ENCODE measurements at regions not wholly inside any gene's neighbourhood (a gene's known extent, or its start where the extent isn't known, plus 50 kb on each side); places are given as distances from the start of the nearest gene placed in this dataset.
A peak's percentile ranks its signal among the peaks of the same experiment; 100 is the strongest.
"Not testable (repeated sequence)": the region's sequence is repeated elsewhere in the genome, so short reads cannot be mapped to it uniquely, and the experiment has no call there.

DNA sequence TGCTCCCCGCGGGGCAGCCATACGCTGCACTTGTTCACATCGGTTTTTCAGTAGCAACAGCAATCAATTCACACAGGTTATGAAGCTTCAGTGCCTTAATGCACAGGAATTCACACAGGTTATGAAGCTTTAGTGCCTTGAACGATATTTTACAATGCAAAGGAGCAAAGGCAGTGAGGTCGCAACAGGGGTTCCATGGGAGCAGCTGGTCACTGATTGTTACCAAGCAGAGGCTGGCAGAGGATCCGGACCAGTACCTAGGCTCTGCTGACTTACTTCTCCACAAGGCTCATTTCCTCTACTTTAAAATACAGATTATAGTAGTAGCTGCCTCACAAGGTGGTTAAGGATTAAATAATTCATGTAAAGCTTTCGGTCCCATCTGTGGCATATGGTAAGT lies 95.2 kb upstream of the ODAD2 start:
- H3K4me1 Mint-ChIP-seq (ENCODE audit: low read depth in 2 of 2), result no peaks in the 10 kb centered on the region
- H3K4me3 Mint-ChIP-seq, result no peak overlapping the region
- H3K9me3 Mint-ChIP-seq, result no peaks in the 10 kb centered on the region
- no peaks in the 10 kb centered on the region for H3K36me3 Mint-ChIP-seq
- DNase-seq (ENCODE audit: low spot score), result no peak
- H3K27me3 Mint-ChIP-seq, result no peaks in the 10 kb centered on the region
- no peak overlapping the region for H3K27ac Mint-ChIP-seq
- no peak for ATAC-seq

DNA sequence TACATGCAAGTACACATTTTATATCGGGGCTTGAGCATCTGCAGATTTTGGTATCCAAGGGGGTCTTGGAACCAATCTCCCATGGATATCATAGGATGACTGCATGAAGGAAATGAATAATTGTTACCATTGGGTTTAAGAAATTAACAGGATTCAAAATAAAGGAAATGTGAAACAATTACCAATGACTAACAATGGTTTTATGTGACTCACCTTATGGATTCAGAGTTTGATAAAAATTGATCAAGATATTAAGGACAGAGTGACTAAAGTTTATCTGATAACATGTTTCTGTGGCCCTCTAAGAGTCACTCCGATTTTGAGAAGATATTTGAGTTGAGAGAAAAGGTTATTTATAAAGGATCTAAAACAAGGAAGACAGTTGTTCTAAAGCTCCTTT lies 93.0 kb upstream of the ODAD2 start:
- Mint-ChIP-seq H3K27me3 (no peaks in the 10 kb centered on the region), H3K9me3 (no peaks in the 10 kb centered on the region), H3K36me3 (peaks cover 5% of the 10 kb centered on the region), H3K4me3 (no peak overlapping the region), H3K4me1 (ENCODE audit: low read depth in 2 of 2) (peaks cover 9 to 13% of the 10 kb centered on the region in 2 donors), H3K27ac (no peak overlapping the region)
- no peak for DNase-seq (ENCODE audit: low spot score)
- ATAC-seq, result no peak

DNA sequence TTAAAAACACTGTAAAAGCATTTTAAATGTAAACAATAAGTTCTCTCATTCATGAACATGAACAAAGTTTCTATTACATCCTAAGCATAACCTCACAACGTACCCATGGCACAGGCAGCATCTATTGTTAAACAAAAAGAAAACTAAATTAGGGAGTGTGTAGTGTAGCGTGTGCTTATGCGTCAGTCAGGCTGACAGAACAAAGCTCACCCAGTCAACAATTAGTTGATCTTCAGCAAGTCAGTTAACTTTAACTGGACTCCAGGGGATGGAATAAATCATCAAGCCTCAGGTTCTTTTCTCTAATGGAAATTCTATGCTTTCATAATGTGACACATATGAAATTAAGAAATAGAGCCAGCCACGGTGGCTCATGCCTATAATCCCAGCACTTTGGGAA lies 91.6 kb upstream of the ODAD2 start:
- DNase-seq (ENCODE audit: low spot score) (no peak), ATAC-seq (no peak)
- Mint-ChIP-seq H3K4me3 (no peak overlapping the region), H3K4me1 (ENCODE audit: low read depth in 2 of 2) (peaks cover 9 to 13% of the 10 kb centered on the region in 2 donors), H3K9me3 (no peaks in the 10 kb centered on the region), H3K36me3 (peaks cover 12% of the 10 kb centered on the region), H3K27ac (no peak overlapping the region), H3K27me3 (no peaks in the 10 kb centered on the region)

DNA sequence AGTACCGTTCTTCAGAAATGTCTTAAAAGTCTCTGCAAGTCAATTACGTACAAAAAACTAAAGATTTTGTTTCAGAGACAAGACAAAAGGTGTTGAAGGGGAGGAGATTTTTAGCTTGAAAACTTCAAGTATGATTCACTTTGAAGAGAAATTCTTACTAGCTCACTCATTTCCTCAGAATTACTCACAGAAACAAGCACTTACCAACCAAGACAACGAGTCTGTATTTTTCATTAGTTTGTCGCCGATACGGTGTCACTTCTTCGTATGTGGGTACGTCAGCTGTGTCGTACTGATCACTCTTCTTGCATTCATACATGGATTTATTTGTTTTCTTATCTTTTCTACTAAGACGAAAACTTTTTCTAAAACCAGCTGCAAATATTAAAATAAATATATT lies 90.6 kb upstream of the ODAD2 start:
- Mint-ChIP-seq H3K36me3 (peaks cover 15% of the 10 kb centered on the region), H3K4me1 (ENCODE audit: low read depth in 2 of 2) (peaks cover 9 to 13% of the 10 kb centered on the region in 2 donors), H3K27ac (peak overlapping the region in 1 of 2 donors; percentile 88), H3K27me3 (no peaks in the 10 kb centered on the region), H3K4me3 (no peak overlapping the region), H3K9me3 (no peaks in the 10 kb centered on the region)
- DNase-seq (ENCODE audit: low spot score), result no peak
- ATAC-seq, result no peak

DNA sequence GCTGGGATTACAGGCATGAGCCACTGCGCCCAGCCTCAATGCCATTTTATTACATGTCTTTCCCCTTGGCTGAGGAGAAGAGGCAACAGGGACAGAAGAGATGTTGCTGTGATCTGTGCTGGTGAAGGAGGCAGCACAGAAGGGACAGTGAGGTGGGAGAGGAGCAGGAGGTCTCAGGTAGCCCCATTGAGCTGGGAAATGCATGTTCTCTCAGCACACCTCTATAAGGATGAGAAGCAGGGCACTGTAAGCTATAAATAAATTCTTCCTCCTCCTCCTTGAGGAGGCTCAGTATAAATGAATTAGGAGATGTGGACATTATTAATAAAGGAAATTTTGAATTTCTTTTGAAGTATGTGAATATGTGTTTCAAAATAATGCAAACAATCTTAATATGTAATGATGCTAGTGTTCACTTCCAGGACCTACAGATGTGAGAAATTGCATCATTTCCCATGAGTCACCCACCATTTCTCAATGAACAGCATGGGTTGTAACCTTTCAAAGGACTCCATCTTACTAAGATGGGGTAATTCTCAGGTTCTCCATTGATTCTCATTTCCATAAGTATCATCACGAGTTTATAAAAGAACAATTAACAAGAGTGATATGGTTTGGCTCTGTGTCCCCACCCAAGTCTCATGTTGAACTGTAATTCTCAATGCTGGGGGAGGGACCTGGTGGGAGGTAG lies 88.9 kb upstream of the ODAD2 start:
- Mint-ChIP-seq H3K4me3 (peak overlapping the region; percentile 38), H3K9me3 (no peaks in the 10 kb centered on the region), H3K4me1 (ENCODE audit: low read depth in 2 of 2) (peaks cover 9 to 13% of the 10 kb centered on the region in 2 donors), H3K27me3 (no peaks in the 10 kb centered on the region), H3K27ac (peak overlapping the region; percentile 75 to 88), H3K36me3 (peaks cover 15% of the 10 kb centered on the region)
- ATAC-seq (peak; percentile 84 to 93), DNase-seq (ENCODE audit: low spot score) (peak; percentile 69)

DNA sequence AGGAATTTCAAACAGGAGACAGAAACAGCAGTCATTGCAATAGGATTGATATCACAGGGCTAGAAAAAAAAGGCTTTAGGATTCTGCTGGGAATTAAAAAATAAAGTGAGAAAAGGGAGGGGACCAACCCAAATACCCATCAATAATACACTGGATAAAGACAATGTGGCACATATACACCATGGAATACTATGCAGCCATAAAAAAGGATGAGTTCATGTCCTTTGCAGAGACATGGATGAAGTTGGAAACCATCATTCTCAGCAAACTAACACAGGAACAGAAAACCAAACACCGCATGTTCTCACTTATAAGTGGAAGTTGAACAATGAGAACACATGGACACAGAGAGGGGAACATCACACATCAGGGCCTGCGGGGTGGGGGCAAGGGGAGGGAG lies 86.9 kb upstream of the ODAD2 start:
- not testable (repeated sequence) for ATAC-seq; H3K9me3 Mint-ChIP-seq; H3K27me3 Mint-ChIP-seq; DNase-seq (ENCODE audit: low spot score); H3K4me3 Mint-ChIP-seq
- Mint-ChIP-seq H3K27ac (peak overlapping the region in 1 of 2 donors; percentile 44), H3K4me1 (ENCODE audit: low read depth in 2 of 2) (peaks cover 9 to 13% of the 10 kb centered on the region in 2 donors), H3K36me3 (peaks cover 15% of the 10 kb centered on the region)

DNA sequence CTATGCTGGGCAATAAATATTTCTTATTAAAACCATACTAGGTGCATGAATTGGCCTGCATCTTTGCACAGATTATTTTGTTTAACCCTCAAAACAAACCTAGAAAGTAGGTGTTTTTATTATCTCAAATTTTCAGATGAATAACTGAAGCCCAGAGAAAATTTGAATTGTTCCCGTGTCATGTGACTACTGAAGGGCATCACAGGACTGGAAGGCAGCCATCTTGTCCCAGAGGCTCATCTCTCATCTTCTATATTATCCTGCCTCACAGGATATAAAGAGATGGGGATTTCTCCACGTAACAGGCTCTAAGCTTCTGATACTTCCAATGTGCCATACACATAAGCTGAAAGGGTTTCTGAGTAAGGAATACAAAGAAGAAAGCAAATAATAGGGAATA lies 84.0 kb upstream of the ODAD2 start:
- no peak for DNase-seq (ENCODE audit: low spot score)
- Mint-ChIP-seq H3K9me3 (no peaks in the 10 kb centered on the region), H3K4me1 (ENCODE audit: low read depth in 2 of 2) (peaks cover 3 to 6% of the 10 kb centered on the region in 2 donors), H3K36me3 (peaks cover 15% of the 10 kb centered on the region), H3K27ac (peak overlapping the region in 1 of 2 donors; percentile 50), H3K27me3 (no peaks in the 10 kb centered on the region), H3K4me3 (no peak overlapping the region)
- ATAC-seq, result no peak

DNA sequence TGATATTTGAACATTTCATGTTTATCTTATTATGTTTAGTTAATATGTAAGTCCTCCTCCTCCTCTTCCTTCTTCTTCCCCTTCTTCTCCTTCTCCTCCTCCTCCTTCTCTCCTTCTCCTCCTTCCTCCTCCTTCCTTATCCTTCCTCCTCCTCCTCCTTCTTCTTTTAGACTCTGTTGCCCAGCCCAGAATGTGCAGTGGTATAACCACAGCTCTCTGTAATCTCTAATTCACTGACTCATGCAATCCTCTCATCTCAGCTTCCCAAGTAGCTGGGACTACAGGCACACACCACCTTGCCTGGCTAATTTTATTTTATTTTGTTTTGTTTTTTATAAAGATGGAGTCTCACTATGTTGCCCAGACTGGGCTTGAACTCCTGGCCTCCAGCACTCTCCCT lies 83.4 kb upstream of the ODAD2 start:
- no peak for ATAC-seq
- H3K27ac Mint-ChIP-seq, result peak overlapping the region in 1 of 2 donors; percentile 50
- H3K36me3 Mint-ChIP-seq, result peaks cover 15% of the 10 kb centered on the region

DNA sequence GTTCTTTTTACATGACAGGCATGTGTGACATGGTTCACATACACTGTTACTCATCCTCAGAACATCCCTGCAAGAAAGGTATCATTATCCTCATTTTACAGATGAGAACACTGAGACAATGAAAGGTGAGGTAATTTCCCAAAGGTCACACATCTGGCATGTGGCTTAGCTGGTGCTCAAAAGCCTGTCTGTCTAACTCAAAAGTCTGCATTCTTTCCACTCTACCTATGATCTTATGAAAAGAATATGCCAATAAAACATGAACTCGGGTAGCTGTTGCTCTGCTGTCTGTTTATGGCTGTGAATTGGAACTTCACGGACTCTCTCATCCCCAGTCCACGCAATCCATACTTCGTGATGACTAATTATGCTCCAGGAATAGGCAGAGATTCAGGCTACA lies 79.0 kb upstream of the ODAD2 start:
- ATAC-seq (no peak), DNase-seq (ENCODE audit: low spot score) (no peak)
- no peak overlapping the region for H3K4me3 Mint-ChIP-seq
- no peaks in the 10 kb centered on the region for H3K9me3 Mint-ChIP-seq
- no peak overlapping the region for H3K27ac Mint-ChIP-seq
- no peaks in the 10 kb centered on the region for H3K36me3 Mint-ChIP-seq
- H3K4me1 Mint-ChIP-seq (ENCODE audit: low read depth in 2 of 2), result no peaks in the 10 kb centered on the region
- no peaks in the 10 kb centered on the region for H3K27me3 Mint-ChIP-seq

More for the DNA sequence above, 83.4 kb upstream of the ODAD2 start:
- Mint-ChIP-seq H3K4me1 (ENCODE audit: low read depth in 2 of 2) (peaks cover 0 to under 1% of the 10 kb centered on the region in 2 donors), H3K27me3 (no peaks in the 10 kb centered on the region), H3K9me3 (no peaks in the 10 kb centered on the region), H3K4me3 (no peak overlapping the region)
- DNase-seq (ENCODE audit: low spot score), result no peak

DNA sequence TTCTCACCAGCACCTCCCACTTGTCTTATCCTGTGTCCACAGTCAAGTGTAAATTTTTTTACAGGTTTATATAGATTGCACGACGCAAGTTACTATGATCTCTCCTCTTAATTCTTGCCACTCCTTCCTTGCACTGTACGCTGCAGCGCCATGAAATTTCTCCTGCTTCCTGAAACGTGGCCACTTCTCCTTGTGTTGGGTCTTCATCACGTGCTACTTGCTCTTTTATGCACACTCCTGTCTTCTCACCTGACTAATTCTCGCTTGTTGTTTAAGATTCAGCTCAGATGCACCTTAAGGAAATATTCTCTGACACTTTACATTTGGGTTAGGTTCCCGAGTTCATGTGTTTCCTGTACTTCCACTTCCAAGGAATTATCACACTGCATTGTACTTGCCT lies 76.5 kb upstream of the ODAD2 start:
- H3K36me3 Mint-ChIP-seq, result no peaks in the 10 kb centered on the region
- no peaks in the 10 kb centered on the region for H3K27me3 Mint-ChIP-seq
- DNase-seq (ENCODE audit: low spot score) (no peak), ATAC-seq (no peak)
- H3K4me1 Mint-ChIP-seq (ENCODE audit: low read depth in 2 of 2), result no peaks in the 10 kb centered on the region
- no peak overlapping the region for H3K4me3 Mint-ChIP-seq
- H3K27ac Mint-ChIP-seq, result no peak overlapping the region
- no peaks in the 10 kb centered on the region for H3K9me3 Mint-ChIP-seq

DNA sequence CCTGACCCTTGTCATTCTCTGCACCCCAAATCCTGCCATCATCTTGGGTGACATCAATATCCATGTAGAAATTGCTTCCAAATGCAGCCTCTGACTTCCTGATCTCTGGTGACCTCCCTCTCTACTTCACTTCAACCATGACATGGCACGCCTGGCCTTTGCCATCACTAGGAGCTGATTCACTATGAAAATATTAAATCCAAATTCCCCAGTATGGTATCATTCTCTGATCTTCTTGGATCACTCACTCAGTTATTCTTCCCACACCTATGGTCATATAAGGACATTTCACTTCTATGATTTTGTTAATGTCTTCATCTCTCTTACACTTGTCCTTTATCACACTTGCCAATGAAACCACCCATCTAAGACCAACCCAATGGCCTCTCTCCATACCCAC lies 73.7 kb upstream of the ODAD2 start:
- ATAC-seq, result no peak
- H3K27ac Mint-ChIP-seq, result no peak overlapping the region
- no peaks in the 10 kb centered on the region for H3K36me3 Mint-ChIP-seq
- no peaks in the 10 kb centered on the region for H3K4me1 Mint-ChIP-seq (ENCODE audit: low read depth in 2 of 2)
- H3K27me3 Mint-ChIP-seq, result no peaks in the 10 kb centered on the region
- no peak for DNase-seq (ENCODE audit: low spot score)
- H3K4me3 Mint-ChIP-seq, result no peak overlapping the region
- H3K9me3 Mint-ChIP-seq, result no peaks in the 10 kb centered on the region

DNA sequence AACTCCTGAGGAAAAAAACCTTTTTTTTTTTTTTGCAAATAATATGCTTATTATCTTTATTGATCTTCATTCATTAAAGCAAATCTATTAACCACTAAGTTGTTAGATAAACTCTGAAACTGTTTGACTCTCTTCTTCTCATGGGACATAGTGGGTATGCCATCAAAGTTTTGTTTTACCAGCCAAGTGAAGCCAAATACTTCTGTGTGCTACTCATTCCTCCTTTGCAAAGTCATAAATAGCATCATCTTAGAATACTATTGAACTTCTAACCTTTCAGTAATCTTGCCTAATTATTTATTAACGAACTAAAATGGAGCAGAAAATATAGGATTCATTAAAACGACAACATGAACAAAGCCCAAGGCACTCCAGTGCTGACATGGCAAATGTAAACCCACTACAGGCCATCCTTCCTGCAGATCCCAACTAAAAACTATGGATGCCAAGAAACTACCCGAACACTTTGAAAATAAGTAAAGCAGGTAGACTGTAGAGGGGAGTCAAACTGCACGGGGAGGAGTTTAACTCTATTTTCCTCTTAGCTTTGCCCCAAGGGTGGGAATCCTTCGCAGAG lies 61.2 kb upstream of the ODAD2 start:
- ATAC-seq (no peak), DNase-seq (ENCODE audit: low spot score) (no peak)
- Mint-ChIP-seq H3K36me3 (no peaks in the 10 kb centered on the region), H3K27me3 (no peaks in the 10 kb centered on the region), H3K4me1 (ENCODE audit: low read depth in 2 of 2) (no peaks in the 10 kb centered on the region), H3K9me3 (no peaks in the 10 kb centered on the region), H3K27ac (no peak overlapping the region), H3K4me3 (no peak overlapping the region)

DNA sequence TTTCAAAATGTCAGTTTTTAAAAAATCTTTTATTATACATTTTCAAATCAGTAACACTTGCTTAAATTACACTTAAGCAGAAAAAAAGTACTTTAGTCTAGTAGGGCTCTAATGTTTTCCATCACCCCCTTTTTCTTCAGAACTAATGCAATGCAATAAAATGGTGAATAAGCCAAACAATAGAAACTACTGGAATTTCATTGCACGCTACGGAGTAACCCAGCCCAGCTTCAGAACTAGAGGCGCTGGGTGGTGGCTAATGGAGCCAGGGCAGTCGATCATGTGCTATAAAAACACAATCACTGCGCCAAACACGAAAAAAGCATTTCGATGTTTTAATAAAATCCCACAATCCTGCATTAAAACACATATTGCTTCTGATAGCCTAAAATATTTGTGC lies 59.9 kb upstream of the ODAD2 start:
- H3K9me3 Mint-ChIP-seq, result no peaks in the 10 kb centered on the region
- H3K4me3 Mint-ChIP-seq, result no peak overlapping the region
- no peak for DNase-seq (ENCODE audit: low spot score)
- ATAC-seq, result no peak
- no peaks in the 10 kb centered on the region for H3K36me3 Mint-ChIP-seq
- H3K4me1 Mint-ChIP-seq (ENCODE audit: low read depth in 2 of 2), result no peaks in the 10 kb centered on the region
- H3K27ac Mint-ChIP-seq, result no peak overlapping the region
- no peaks in the 10 kb centered on the region for H3K27me3 Mint-ChIP-seq

DNA sequence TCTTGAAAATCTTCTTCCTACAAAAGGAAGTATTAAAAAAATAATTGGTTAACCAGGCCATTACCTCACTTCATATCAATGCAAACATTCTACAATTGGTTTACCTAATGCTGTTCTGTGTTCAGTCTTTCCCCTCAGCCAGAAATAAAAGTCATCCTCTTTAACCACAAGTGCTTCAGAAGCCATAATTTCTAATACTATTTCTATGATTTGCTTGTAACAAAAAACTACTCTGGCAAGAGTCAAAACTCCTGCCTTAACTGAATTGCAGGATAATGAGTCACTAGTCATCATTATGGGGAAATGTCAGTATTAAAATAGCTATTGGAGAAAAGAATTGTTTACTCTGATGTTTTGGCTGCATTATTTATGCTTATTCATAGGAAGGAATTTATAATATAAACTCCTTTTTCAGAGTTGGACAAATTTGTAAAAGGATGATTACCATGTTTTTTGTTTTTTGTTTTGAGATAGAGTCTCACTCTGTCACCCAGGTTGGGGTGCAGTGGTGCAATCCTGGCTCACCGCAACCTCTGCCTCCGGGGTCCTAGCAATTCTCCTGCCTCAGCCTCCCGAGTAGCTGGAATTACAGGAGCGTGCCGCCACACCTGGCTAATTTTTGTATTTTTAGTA lies 55.5 kb upstream of the ODAD2 start:
- Mint-ChIP-seq H3K4me1 (ENCODE audit: low read depth in 2 of 2) (no peaks in the 10 kb centered on the region), H3K9me3 (no peaks in the 10 kb centered on the region), H3K27ac (no peak overlapping the region), H3K36me3 (no peaks in the 10 kb centered on the region), H3K4me3 (no peak overlapping the region), H3K27me3 (no peaks in the 10 kb centered on the region)
- no peak for DNase-seq (ENCODE audit: low spot score)
- no peak for ATAC-seq

All from natural killer cell treated with Interleukin-12 subunit alpha and Interleukin-12 subunit beta and Interleukin-15 and Interleukin-18, amount 100 ng/mL, for 72 hours (primary cell).